ENCODE measurements at regions not wholly inside any gene's neighbourhood (a gene's known extent, or its start where the extent isn't known, plus 50 kb on each side); places are given as distances from the start of the nearest gene placed in this dataset.

- TF ChIP-seq, protein P1, sequence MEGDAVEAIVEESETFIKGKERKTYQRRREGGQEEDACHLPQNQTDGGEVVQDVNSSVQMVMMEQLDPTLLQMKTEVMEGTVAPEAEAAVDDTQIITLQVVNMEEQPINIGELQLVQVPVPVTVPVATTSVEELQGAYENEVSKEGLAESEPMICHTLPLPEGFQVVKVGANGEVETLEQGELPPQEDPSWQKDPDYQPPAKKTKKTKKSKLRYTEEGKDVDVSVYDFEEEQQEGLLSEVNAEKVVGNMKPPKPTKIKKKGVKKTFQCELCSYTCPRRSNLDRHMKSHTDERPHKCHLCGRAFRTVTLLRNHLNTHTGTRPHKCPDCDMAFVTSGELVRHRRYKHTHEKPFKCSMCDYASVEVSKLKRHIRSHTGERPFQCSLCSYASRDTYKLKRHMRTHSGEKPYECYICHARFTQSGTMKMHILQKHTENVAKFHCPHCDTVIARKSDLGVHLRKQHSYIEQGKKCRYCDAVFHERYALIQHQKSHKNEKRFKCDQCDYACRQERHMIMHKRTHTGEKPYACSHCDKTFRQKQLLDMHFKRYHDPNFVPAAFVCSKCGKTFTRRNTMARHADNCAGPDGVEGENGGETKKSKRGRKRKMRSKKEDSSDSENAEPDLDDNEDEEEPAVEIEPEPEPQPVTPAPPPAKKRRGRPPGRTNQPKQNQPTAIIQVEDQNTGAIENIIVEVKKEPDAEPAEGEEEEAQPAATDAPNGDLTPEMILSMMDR (IDR thresholded peaks at IDR 0.05) = no peak
- TF ChIP-seq POLR2A (IDR thresholded peaks at IDR 0.05) (no peak), POLR2AphosphoS5 (IDR thresholded peaks at IDR 0.05) (no peak)
Measured at GRCh38 chr18:24983566-24984139, 368.3 kb downstream of the ZNF521 start.
